Mesenchymal stem cell (in vitro differentiated cells and primary cell): ENCODE measurements at regions not wholly inside any gene's neighbourhood (a gene's known extent, or its start where the extent isn't known, plus 50 kb on each side); places are given as distances from the start of the nearest gene placed in this dataset.

Source experiments
- DNase-seq: peaks from one replicate; pipeline ENCODE4 v3.0.0-alpha.2; 2013
- H2AFZ ChIP-seq: one replicate; pipeline ENCODE4 v1.6.1; 2013; ENCODE audit warnings: low read depth, mild to moderate bottlenecking, control low read depth, inconsistent platforms, low read length, moderate library complexity
- H2AK5ac ChIP-seq: 2 replicates; pipeline ENCODE4 v1.6.1; 2013; ENCODE audit warnings: low read length, moderate library complexity, mild to moderate bottlenecking, inconsistent platforms; ENCODE audit not compliant: severe bottlenecking
- H2BK120ac ChIP-seq: one replicate; pipeline ENCODE4 v1.6.1; 2013; ENCODE audit warnings: low read depth, mild to moderate bottlenecking, inconsistent platforms, low read length, moderate library complexity
- H2BK12ac ChIP-seq, 2 experiments: one replicate each; pipeline ENCODE4 v1.6.1; 2013; ENCODE audit warnings: inconsistent platforms in 2 of 2, low read length in 2 of 2, mild to moderate bottlenecking in 2 of 2, moderate library complexity in 2 of 2, control low read depth in 1 of 2
- H2BK15ac ChIP-seq: one replicate; pipeline ENCODE4 v1.6.1; 2013; ENCODE audit warnings: mild to moderate bottlenecking, low read depth, inconsistent platforms; ENCODE audit not compliant: poor library complexity, severe bottlenecking
- H2BK5ac ChIP-seq: 2 replicates; pipeline ENCODE4 v1.6.1; 2013; ENCODE audit warnings: low read depth, mild to moderate bottlenecking, low read length, control low read depth, inconsistent platforms; ENCODE audit not compliant: poor library complexity, severe bottlenecking
- H3K14ac ChIP-seq, 2 experiments: one replicate each; pipeline ENCODE4 v1.6.1; 2013; ENCODE audit warnings: inconsistent platforms in 2 of 2, low read length in 2 of 2, control low read depth in 1 of 2, mild to moderate bottlenecking in 1 of 2, moderate library complexity in 1 of 2
- H3K18ac ChIP-seq, 2 experiments: one replicate each; pipeline ENCODE4 v1.6.1; 2013; ENCODE audit warnings: inconsistent platforms in 2 of 2, low read length in 2 of 2, control low read depth in 1 of 2, low read depth in 1 of 2, mild to moderate bottlenecking in 1 of 2
- H3K23ac ChIP-seq, 2 experiments: one replicate each; pipeline ENCODE4 v1.6.1; 2013; ENCODE audit warnings: inconsistent platforms in 2 of 2, low read length in 2 of 2, mild to moderate bottlenecking in 2 of 2, moderate library complexity in 2 of 2, control low read depth in 1 of 2
- H3K27ac ChIP-seq: 2 replicates; pipeline ENCODE4 v1.5.1; 2013; ENCODE audit warnings: mild to moderate bottlenecking, moderate library complexity, low read length, control low read depth, inconsistent platforms; ENCODE audit not compliant: poor library complexity, severe bottlenecking
- H3K27me3 ChIP-seq, 2 experiments: 2 replicates each; pipeline versions ENCODE4 v1.6.1 to v1.7.0; 2013; ENCODE audit warnings: low read length in 2 of 2, mild to moderate bottlenecking in 2 of 2, moderate library complexity in 2 of 2, control low read depth in 1 of 2, inconsistent platforms in 1 of 2; ENCODE audit not compliant: control insufficient read depth in 1 of 2, insufficient read depth in 1 of 2
- H3K36me3 ChIP-seq, 2 experiments: 2 replicates each; pipeline versions ENCODE4 v1.6.1 to v1.7.0; 2013; ENCODE audit warnings: low read length in 2 of 2, control low read depth in 1 of 2, inconsistent platforms in 1 of 2, low read depth in 1 of 2, mild to moderate bottlenecking in 1 of 2; ENCODE audit not compliant: insufficient read depth in 2 of 2, control insufficient read depth in 1 of 2
- H3K4ac ChIP-seq, 2 experiments: one replicate each; pipeline ENCODE4 v1.6.1; 2013; ENCODE audit warnings: inconsistent platforms in 2 of 2, low read length in 2 of 2, mild to moderate bottlenecking in 2 of 2, moderate library complexity in 2 of 2, control low read depth in 1 of 2, low read depth in 1 of 2
- H3K4me1 ChIP-seq: 2 replicates; pipeline ENCODE4 v1.6.1; 2013; ENCODE audit warnings: low read depth, low read length, control low read depth; ENCODE audit not compliant: control insufficient read depth, insufficient read depth
- H3K4me2 ChIP-seq: 2 replicates; pipeline ENCODE4 v1.6.1; 2013; ENCODE audit warnings: low read length, mild to moderate bottlenecking, inconsistent platforms; ENCODE audit not compliant: poor library complexity, severe bottlenecking
- H3K4me3 ChIP-seq, 2 experiments: 2 replicates each; pipeline versions ENCODE4 v1.5.1 to v1.7.0; 2013; ENCODE audit warnings: low read length in 2 of 2, mild to moderate bottlenecking in 2 of 2, control low read depth in 1 of 2, low read depth in 1 of 2; ENCODE audit not compliant: insufficient read depth in 1 of 2
- H3K79me1 ChIP-seq: replicated peaks from 2 replicates; pipeline ENCODE4 v1.6.1; 2013; ENCODE audit warnings: mild to moderate bottlenecking, control low read depth, low read length, inconsistent platforms; ENCODE audit not compliant: poor library complexity, severe bottlenecking
- H3K9ac ChIP-seq: 2 replicates; pipeline ENCODE4 v1.7.0; 2013; ENCODE audit warnings: mild to moderate bottlenecking, low read length, moderate library complexity
- H3K9me3 ChIP-seq: 2 replicates; pipeline ENCODE4 v1.7.0; 2013; ENCODE audit warnings: mild to moderate bottlenecking, low read length; ENCODE audit not compliant: control insufficient read depth
- H4K8ac ChIP-seq: one replicate; pipeline ENCODE4 v1.6.1; 2013; ENCODE audit warnings: inconsistent platforms, mild to moderate bottlenecking, low read length, moderate library complexity
- H4K91ac ChIP-seq: one replicate; pipeline ENCODE4 v1.6.1; 2013; ENCODE audit warnings: mild to moderate bottlenecking, low read length, inconsistent platforms
- WGBS: methylation state at CpG from one replicate; pipeline ENCODE4 v1.1.7; 2013; ENCODE audit warnings: mixed read lengths; 5-methylcytosine and 5-hydroxymethylcytosine counted together

DNA sequence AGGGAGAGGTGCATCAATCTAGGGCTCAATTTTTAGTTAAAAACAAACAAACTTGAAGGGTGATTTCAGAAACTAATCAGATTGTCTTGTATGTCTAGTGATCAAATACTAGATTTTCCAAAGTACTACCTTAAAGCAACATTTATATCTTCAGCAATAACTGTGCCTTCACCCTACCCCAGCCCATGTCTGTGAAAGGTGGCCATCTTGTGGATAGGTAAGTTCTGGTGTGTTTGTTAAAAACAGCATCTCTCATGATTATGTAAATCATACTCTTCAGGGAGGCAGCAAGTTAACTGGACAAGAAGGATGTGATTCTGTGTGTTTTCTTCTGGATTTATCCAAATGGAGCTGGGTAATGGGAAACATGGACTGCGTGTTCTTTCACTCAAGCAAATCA is 81.4 kb upstream of the ACSL1 start:
- 86% methylated on average over 1 of the region's 1 CpG for WGBS
- no peak overlapping the region for H2AK5ac ChIP-seq
- H3K23ac ChIP-seq = no peak overlapping the region

DNA sequence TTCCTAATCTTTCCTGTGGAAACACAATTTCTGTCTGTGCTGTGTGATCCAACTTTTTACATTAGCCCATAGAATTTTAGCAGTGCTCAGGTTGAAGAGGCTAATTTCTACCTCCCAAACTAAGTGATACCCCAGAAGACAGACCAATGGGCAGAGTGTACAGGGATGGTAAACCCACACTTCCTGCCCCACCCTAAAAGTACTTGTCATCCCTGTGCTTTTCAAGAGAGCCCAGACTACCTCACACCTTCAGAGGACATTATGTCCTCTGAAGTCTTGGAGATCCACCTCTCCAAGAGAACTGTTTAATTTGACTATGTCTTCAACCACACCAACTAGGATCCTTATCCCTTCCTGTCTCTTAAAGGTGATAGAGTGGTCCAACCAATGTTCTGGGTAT is 82.0 kb upstream of the ACSL1 start:
- no peak overlapping the region for H2BK5ac ChIP-seq
- no peak overlapping the region for H4K8ac ChIP-seq
- H3K27me3 ChIP-seq = no peaks in the 10 kb centered on the region
- H2BK15ac ChIP-seq = no peak overlapping the region
- no peak overlapping the region for H3K4me2 ChIP-seq
- no peaks in the 10 kb centered on the region for H3K79me1 ChIP-seq
- H3K9me3 ChIP-seq = peaks cover 10% of the 10 kb centered on the region
- H2BK120ac ChIP-seq = no peak overlapping the region
- H3K4ac ChIP-seq = no peak overlapping the region
- no peaks in the 10 kb centered on the region for H3K36me3 ChIP-seq
- no peak overlapping the region for H2AFZ ChIP-seq
- H3K4me1 ChIP-seq = no peaks in the 10 kb centered on the region
- H3K14ac ChIP-seq = no peak overlapping the region
- no peak overlapping the region for H2AK5ac ChIP-seq
- DNase-seq = no peak
- no peak overlapping the region for H2BK12ac ChIP-seq
- H3K23ac ChIP-seq = no peak overlapping the region
- H4K91ac ChIP-seq = no peak overlapping the region
- no peak overlapping the region for H3K4me3 ChIP-seq
- H3K18ac ChIP-seq = no peak overlapping the region
- H3K9ac ChIP-seq = no peak overlapping the region
- no peak overlapping the region for H3K27ac ChIP-seq

More for the DNA sequence above, 81.4 kb upstream of the ACSL1 start:
- peaks cover 4% of the 10 kb centered on the region for H3K9me3 ChIP-seq
- no peak overlapping the region for H3K18ac ChIP-seq
- no peak overlapping the region for H4K91ac ChIP-seq
- H3K9ac ChIP-seq = no peak overlapping the region
- DNase-seq = no peak
- H2BK120ac ChIP-seq = no peak overlapping the region
- no peaks in the 10 kb centered on the region for H3K79me1 ChIP-seq
- no peaks in the 10 kb centered on the region for H3K36me3 ChIP-seq
- no peak overlapping the region for H2BK15ac ChIP-seq
- no peak overlapping the region for H2BK12ac ChIP-seq
- no peak overlapping the region for H3K4me3 ChIP-seq
- H2BK5ac ChIP-seq = no peak overlapping the region
- H4K8ac ChIP-seq = no peak overlapping the region
- H2AFZ ChIP-seq = no peak overlapping the region
- H3K14ac ChIP-seq = no peak overlapping the region
- H3K27me3 ChIP-seq = no peaks in the 10 kb centered on the region
- no peaks in the 10 kb centered on the region for H3K4me1 ChIP-seq
- H3K4ac ChIP-seq = no peak overlapping the region
- H3K27ac ChIP-seq = no peak overlapping the region
- H3K4me2 ChIP-seq = no peak overlapping the region

DNA sequence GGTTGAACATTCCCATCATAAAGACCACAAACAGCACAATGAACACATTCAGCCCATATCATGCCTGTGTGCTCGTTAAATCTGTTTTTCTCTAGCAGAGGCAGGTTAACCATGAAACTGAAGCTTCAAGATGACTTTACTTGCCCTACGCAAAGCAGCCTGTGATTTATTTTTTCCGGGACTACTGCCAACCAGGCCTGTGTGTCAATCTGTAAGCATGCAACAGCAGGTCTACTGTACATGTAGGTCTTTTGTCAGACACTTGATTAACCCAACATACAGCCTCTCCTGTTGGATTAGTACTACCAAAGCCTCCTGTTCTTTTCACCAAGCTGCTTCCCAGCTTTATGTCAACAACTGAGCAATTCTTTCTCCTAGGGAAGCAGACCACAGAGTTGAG is 85.5 kb upstream of the ACSL1 start:
- Histone ChIP-seq H3K27ac (no peak overlapping the region), H2BK120ac (no peak overlapping the region), H3K9me3 (peaks cover 17% of the 10 kb centered on the region), H3K4me1 (no peaks in the 10 kb centered on the region), H2AFZ (no peak overlapping the region), H2BK12ac (no peak overlapping the region), H2AK5ac (no peak overlapping the region), H3K23ac (no peak overlapping the region), H3K27me3 (peaks cover 0 to 7% of the 10 kb centered on the region in 2 experiments), H3K4ac (no peak overlapping the region), H3K14ac (no peak overlapping the region), H3K18ac (no peak overlapping the region), H3K4me3 (no peak overlapping the region), H4K8ac (no peak overlapping the region), H4K91ac (no peak overlapping the region), H3K36me3 (no peaks in the 10 kb centered on the region), H2BK5ac (no peak overlapping the region), H3K9ac (no peak overlapping the region), H3K4me2 (no peak overlapping the region), H3K79me1 (no peaks in the 10 kb centered on the region), H2BK15ac (no peak overlapping the region)
- WGBS = 78% methylated on average over 3 of the region's 3 CpGs
- DNase-seq = no peak

DNA sequence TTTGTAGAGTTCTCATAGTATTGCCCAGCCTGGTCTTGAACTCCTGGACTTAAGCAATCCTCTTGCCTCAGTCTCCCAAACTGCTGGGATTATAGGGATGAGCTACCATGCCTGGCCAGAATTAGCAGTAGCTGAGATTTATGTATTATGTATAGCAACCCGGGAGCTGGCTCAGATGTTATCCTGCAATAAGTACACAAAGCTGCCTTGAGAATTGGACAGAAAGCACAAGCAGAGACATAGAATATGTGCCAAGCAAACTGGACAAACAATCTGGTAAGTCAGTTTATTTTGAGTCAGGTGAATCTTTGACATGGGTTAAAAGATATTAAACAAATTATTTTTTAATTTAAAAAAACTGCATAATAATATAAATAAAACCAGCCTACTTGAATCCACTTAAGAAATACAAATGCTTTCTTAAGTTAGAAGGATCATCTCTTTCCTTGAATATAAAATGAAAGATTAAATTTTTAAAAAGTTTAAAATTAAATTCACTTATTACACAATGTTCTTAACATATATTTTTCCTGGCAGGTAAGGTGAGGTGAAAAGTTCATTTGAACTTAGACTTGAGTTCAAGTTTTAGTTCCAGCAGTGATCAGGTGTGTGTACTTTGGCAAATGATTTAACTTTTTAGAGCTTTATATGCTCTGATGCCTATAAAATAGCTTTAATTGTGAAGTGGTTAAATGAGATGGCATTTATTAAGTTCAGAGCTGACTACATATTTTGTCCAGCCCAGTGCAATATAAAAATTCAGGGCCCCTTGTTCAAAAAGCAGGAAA is 87.8 kb upstream of the ACSL1 start:
- no peaks in the 10 kb centered on the region for H3K36me3 ChIP-seq
- H3K4me3 ChIP-seq = no peak overlapping the region
- no peaks in the 10 kb centered on the region for H3K4me1 ChIP-seq
- H3K27ac ChIP-seq = no peak overlapping the region
- H3K14ac ChIP-seq = no peak overlapping the region
- H3K79me1 ChIP-seq = no peaks in the 10 kb centered on the region
- H4K8ac ChIP-seq = no peak overlapping the region
- no peak overlapping the region for H3K18ac ChIP-seq
- no peak overlapping the region for H3K4ac ChIP-seq
- H2BK15ac ChIP-seq = no peak overlapping the region
- DNase-seq = no peak
- peaks cover 0 to 7% of the 10 kb centered on the region in 2 experiments for H3K27me3 ChIP-seq
- H4K91ac ChIP-seq = no peak overlapping the region
- no peak overlapping the region for H2BK5ac ChIP-seq
- peaks cover 17% of the 10 kb centered on the region for H3K9me3 ChIP-seq
- no peak overlapping the region for H2BK120ac ChIP-seq
- no peak overlapping the region for H2AK5ac ChIP-seq
- WGBS = 86% methylated on average over 1 of the region's 1 CpG
- H2AFZ ChIP-seq = no peak overlapping the region
- H3K23ac ChIP-seq = no peak overlapping the region
- no peak overlapping the region for H3K9ac ChIP-seq
- no peak overlapping the region for H3K4me2 ChIP-seq
- no peak overlapping the region for H2BK12ac ChIP-seq
